Globus pallidus (tissue), 1 donor: ENCODE measurements at regions not wholly inside any gene's neighbourhood (a gene's known extent, or its start where the extent isn't known, plus 50 kb on each side); places are given as distances from the start of the nearest gene placed in this dataset.
"Not testable (repeated sequence)": the region's sequence is repeated elsewhere in the genome, so short reads cannot be mapped to it uniquely, and the experiment has no call there.

ENCODE experiments used
- DNase-seq: peaks from one replicate; pipeline ENCODE4 v3.0.0-alpha.2; 2015; ENCODE audit warnings: low spot score

GRCh38 chr20:48049171-48049570 lies 263.9 kb upstream of the SULF2 start:
- DNase-seq, result no peak

GRCh38 chr20:48047447-48047846 lies 262.2 kb upstream of the SULF2 start:
- no peak for DNase-seq

GRCh38 chr20:48042628-48043027 lies 257.3 kb upstream of the SULF2 start:
- no peak for DNase-seq

DNA sequence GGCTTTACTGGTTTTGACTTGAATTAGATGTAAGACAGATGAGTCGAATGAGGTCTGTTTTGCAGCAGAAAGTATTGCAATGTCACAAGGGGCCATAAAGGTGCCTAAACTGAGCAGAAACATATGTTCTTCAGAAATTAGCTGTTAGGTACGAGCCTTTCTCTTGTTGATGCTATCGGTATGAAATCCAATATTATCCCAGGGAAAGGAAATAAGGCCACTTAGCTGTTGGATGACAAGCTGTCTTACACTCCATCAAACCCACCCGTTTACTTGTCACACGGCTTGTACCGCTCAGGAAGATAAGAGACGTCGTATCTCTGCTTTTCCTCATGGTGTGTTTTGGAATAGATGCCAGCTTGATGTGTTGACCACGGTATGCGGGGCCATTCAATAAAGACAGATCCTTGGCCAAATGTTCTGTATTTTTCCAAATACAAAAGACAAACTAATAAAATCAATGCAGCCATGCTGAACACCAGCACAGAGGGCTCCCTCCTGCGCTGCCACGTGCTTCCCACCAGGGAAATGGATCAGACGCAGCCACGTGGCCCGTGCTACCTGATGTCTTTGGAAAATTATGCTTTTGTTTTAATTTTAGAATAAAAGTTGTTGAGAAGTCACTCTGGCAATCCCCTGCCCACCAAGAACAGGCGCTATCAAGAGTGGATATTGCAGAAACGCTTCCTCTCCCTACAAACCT lies 255.9 kb upstream of the SULF2 start:
- no peak for DNase-seq

DNA sequence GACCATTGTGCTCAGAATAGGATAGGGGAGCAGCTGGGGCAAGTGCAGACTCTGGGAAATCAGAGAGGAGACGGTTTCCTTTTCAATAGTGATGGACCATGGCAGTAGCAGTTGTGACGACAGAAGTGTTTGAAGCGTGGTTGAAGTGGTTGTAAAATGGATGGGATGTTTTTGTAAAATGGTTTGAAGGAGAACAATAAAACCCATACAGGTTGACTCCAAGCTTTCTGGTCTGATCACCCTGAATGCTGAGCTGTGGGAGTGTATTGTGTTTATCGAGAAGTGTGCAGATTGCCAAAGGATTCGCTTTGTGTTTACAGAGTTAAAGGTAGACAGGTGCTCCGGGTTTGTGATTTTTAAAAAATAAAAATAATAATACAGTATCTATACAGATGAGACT lies 255.2 kb upstream of the SULF2 start:
- DNase-seq, result no peak

DNA sequence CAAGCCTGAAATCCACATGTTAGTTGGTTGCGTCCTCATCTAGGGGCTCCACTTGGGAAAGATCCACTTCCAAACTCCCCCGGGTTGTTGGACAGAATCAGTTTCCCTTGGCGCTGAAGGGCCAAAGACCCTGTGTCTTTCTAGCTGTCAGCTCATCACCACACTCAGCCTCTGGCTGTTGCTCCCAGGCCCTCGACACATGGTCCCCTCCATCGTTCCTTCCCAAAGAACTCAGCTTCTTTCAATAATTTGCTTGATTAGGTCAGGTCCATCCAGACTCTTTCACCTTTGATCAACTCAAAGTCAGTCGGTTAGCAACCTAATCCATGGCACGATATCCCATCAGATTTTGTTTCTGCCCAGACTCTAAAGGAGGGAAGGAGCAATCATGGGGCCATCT lies 254.8 kb upstream of the SULF2 start:
- DNase-seq, result no peak

DNA sequence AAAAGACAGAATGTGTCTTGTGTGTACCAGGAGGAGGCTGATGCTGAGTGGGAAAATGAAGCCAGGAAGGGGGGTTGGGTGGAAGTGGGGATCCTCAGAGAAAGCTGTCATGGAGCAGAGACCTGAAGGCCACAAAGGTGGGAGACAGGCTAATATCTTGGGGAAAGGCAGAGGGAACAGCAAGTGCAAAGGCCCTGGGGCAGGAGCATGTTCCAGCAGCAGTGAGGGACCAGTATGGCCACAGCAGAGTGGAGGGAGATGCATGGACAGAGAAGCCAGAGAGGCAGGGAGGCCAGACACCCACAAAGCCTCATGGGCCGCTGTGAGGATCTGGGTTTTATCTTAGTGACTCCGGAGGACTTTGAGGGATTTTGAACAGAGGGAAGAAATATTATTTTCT lies 254.2 kb upstream of the SULF2 start:
- DNase-seq, result no peak

GRCh38 chr20:48038713-48039112 lies 253.4 kb upstream of the SULF2 start:
- DNase-seq, result no peak

DNA sequence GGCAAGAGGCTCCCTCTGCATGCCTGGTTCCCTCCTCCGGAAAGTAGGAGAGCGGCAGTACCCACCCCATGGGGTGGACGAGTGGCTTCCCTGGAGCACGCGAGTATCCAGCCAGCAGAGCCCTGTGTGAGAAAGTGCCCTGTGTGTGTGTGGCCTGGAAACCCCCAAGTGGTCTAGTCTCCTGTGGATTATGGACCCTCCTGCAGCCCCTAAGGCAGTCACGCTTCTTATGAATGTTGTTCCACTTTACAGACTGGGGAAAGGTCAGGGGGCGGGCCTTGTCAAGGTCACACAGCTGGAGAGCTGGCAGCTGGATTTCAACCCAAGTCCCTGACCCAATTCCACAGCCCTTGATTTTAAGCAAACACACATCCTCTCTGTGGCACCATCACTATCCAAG lies 252.5 kb upstream of the SULF2 start:
- DNase-seq, result not testable (repeated sequence)

GRCh38 chr20:48035961-48036731 lies 250.9 kb upstream of the SULF2 start:
- DNase-seq, result no peak

DNA sequence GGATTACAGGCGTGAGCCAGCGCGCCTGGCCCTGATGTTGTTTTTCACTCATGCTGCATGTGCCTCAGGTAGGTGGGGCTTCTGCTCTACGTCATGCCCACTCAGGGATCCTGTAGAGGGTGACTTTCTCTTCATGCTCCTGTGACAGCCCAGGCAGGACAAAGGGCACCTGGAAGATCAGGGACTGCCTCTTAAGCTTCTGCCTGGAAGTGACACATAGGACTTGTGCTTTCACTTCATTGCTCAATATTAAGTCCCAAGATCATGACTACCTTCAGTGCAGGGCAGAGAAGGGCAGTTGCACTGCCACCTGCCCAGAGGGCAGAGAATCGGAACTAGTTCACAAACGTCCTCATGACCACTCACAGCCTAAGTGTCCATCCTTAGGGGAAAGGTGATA lies 249.5 kb upstream of the SULF2 start:
- DNase-seq, result no peak

- not testable (repeated sequence) for DNase-seq
Observed at GRCh38 chr20:48033005-48033404, 247.7 kb upstream of the SULF2 start.

DNA sequence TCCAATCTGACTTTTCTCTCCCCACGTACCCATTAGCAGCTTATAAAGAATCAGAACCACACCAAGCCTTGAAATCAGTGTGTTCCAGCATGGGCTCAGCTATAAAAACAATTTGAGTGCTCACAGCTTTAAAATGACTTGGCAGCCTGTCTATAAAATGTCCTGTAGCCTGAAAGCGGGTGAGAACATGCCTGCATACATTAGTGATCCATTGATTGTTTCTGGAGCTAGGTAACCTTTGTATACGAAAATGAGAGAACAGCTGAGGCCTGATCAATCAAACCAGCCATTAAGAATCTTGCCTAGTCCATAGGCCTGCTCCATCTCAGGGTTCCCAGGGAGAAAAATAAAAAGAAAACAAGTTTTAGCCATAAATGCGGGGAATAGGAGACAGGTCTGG lies 245.8 kb upstream of the SULF2 start:
- DNase-seq, result no peak

GRCh38 chr20:48026981-48027592 lies 241.8 kb upstream of the SULF2 start:
- DNase-seq, result no peak

GRCh38 chr20:48025661-48026060 lies 240.4 kb upstream of the SULF2 start:
- DNase-seq, result no peak

- DNase-seq, result peak; percentile 11
Observed at GRCh38 chr20:48025051-48025515, 239.8 kb upstream of the SULF2 start.

- no peak for DNase-seq
Observed at GRCh38 chr20:48024539-48024938, 239.3 kb upstream of the SULF2 start.

- DNase-seq, result not testable (repeated sequence)
Observed at GRCh38 chr20:48020696-48021095, 235.4 kb upstream of the SULF2 start.

- no peak for DNase-seq
Observed at GRCh38 chr20:48019940-48020339, 234.7 kb upstream of the SULF2 start.

GRCh38 chr20:48019496-48019895 lies 234.2 kb upstream of the SULF2 start:
- no peak for DNase-seq

DNA sequence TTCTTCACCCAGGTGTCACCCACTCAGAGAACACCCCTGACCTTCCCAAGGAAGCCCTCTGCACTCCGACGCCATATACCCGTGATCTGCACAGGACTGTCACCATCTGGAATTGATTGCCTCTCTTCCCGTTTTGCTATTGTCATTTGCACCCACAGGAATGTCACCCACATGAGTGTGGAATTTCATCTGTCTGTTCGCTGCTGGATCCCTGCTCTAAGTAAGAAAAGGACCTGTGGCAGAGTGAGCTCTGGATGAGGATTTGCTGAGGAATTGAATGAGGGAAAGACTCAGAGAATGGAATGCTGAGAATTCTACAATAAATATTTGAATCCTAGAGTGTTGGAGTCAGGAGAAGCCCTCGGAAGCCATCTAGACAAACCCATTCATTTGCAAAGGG lies 233.6 kb upstream of the SULF2 start:
- not testable (repeated sequence) for DNase-seq

DNA sequence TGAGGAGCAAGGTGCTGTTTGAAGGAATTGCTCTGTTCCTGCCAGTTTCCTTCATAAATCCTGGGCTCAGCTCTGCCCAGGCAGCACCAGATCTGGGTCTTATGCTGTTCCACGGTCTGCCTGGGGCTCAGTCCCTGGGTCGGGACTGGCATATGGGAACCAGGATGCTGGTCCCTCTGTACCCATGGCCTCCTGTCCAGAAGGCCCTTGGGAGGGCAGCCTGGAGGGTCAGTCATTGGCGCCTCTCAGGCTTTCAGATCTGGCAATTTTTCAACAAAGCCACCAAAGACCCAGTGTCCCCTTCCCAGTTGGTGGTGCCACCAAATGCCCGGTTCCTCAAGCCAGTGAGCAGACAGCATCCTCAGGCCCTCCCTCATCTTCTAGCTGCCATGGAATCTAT lies 232.7 kb upstream of the SULF2 start:
- DNase-seq, result no peak

DNA sequence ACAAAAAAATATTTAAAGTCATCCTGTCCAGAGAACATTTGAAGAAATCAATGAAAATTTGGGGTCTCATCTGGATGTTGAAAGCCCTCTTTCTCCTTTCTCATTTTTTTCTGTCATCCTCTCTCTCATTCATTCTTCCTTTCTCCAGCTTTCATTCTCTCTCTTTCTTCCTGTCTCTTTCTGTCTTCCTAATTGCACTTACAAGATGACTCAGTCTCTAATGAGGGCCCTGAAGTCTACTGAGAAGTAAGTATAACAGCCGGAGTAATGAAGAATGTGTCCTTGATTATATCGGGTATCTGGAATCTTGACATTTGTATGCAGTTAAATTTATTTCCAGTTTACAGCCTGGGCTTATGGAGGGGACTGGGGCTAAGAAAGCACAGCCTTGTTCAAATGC lies 232.2 kb upstream of the SULF2 start:
- DNase-seq, result no peak
